AG09309 (cell line): ENCODE measurements at regions not wholly inside any gene's neighbourhood (a gene's known extent, or its start where the extent isn't known, plus 50 kb on each side); places are given as distances from the start of the nearest gene placed in this dataset.

Experiments
- DNase-seq: peaks from one replicate; pipeline ENCODE4 v3.0.0-alpha.2; 2010; ENCODE audit warnings: low read depth
- H3K4me3 ChIP-seq: 2 replicates; pipeline ENCODE4 v1.5.1; 2011; ENCODE audit warnings: mild to moderate bottlenecking, low read depth, low read length, moderate library complexity; ENCODE audit not compliant: control insufficient read depth
- TF ChIP-seq, protein P1 (sequence below): IDR thresholded peaks from 2 replicates; pipeline ENCODE4 v1.5.1; 2011; ENCODE audit warnings: mild to moderate bottlenecking, low read depth, low read length, inconsistent platforms; ENCODE audit not compliant: insufficient read depth, control insufficient read depth; ENCODE audit errors: missing control alignments

DNA sequence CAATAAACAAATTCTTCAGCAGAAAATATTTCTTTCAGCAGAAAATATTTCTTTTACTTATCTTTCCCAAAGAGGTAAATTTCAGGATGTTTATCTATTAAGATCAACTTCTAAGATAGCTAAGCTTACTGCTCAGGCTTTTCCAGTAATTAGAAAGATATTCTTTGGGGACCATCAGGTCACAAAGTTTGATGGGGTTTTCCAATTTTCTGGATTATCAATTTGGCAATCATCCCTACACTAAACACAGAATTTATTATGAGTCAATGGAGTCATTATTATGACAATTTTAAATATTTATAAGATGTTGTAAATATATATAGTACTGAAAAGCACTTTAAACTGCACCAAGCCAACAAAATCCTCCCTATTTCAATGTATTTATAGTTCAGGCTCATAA lies 137.6 kb downstream of the AKAP11 start:
- DNase-seq = no peak
- TF ChIP-seq, protein P1, sequence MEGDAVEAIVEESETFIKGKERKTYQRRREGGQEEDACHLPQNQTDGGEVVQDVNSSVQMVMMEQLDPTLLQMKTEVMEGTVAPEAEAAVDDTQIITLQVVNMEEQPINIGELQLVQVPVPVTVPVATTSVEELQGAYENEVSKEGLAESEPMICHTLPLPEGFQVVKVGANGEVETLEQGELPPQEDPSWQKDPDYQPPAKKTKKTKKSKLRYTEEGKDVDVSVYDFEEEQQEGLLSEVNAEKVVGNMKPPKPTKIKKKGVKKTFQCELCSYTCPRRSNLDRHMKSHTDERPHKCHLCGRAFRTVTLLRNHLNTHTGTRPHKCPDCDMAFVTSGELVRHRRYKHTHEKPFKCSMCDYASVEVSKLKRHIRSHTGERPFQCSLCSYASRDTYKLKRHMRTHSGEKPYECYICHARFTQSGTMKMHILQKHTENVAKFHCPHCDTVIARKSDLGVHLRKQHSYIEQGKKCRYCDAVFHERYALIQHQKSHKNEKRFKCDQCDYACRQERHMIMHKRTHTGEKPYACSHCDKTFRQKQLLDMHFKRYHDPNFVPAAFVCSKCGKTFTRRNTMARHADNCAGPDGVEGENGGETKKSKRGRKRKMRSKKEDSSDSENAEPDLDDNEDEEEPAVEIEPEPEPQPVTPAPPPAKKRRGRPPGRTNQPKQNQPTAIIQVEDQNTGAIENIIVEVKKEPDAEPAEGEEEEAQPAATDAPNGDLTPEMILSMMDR = no peak
- no peak overlapping the region for H3K4me3 ChIP-seq

DNA sequence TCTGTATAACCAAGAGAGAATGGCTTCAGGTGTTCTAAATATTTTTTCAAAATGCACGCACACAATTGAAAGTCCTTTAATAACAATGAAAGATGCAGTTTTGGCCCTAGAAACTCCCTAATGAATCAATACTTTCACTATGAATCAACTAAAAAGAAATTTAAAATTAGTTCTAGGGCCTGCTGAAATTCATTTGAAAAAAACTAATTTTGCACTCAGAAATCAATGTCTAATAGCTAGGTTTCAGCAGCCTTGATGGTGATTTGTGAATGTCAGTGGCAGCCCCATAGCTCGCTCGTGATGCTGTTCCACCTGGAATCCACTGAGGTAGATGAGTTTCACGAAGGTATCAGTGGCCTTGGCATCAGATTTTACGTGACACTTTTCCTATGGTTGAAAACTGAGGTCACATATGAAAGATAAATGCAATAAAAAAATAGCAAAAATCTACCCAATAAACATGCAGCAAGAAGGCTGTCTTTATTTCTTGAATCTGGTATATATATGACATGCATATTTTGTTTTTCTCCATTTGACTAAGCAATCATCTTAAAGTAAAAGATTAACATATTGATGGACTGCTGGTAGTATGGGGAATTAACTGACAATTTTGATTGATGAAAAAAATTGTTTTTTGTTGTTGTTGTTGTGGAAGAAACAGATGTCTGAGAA lies 141.0 kb downstream of the AKAP11 start:
- no peak for DNase-seq
- TF ChIP-seq, protein P1 = no peak
- no peak overlapping the region for H3K4me3 ChIP-seq

DNA sequence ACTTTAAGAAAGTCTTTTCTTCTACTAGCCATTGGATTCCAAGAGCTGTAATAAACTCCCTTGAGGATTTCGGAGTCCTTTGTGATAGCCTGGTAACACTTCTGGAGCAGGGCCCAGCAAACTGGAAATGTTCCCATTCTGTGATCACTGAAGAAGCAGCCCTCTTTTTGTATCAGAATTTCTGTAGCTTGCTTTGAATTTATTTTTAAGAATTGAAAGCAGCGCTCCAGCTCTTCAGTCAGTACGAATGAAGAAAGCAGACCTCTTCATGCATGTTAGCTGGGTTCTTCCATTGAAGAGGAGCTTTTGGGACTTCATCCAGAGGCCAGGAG lies 141.5 kb downstream of the AKAP11 start:
- TF ChIP-seq, protein P1 = no peak
- no peak for DNase-seq
- no peak overlapping the region for H3K4me3 ChIP-seq

DNA sequence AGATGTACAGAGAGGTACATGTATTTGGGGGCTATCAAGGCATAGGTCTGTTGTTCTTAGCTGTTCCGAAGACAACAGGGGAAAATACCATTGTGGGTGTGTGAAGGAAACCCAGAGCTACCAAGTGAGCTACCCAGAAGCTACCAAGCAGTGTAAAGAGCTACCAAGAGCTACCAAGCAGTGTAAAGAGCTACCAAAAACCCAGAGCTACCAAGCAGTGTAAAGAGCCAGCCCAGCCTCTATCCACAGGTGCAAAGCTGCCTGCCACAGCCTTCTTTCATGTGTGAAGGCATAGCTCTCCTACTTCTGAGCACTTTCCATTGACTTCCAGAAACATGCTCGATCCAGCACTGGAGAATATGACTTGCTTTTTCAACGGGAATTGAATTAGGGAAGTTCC lies 145.7 kb downstream of the AKAP11 start:
- TF ChIP-seq, protein P1 = no peak
- DNase-seq = no peak
- H3K4me3 ChIP-seq = no peak overlapping the region

DNA sequence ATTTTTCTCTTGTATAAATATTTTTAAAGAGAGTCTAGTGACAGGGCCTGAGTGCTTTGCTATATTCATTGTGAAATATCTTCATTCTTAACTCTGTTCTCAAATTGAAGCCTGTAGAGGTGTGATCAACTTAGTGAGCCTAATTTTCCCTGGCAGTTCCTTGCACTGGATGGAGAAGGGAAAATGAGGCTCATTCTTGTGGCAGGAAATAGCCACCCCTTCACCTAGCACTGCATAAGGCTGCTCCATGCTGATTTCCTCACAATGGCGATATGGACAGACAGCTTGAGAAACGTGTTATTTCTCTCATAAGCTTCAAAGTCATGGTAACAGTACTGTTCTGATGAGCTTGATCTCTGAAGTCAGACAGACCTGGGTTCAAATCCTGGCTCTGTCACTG lies 146.2 kb downstream of the AKAP11 start:
- no peak overlapping the region for H3K4me3 ChIP-seq
- TF ChIP-seq, protein P1 = no peak
- no peak for DNase-seq

DNA sequence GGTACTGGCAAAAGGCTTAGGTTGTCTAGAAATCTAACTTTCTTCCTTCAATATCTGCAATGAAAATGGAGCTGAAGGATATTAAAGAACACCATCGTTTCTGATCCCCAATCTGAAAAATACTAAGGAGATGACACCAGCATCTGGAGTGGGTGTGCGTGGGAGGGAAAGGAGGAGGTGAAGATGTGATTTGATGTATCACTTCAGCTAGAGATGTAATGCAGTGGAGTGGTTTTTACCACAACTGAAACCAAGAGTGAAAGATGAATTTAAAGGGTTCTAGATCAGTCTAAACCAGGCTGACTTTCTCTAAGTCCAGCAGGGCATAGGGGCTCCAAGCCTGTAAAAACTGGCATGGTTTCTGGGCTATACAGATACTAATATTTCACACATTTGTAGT lies 148.4 kb downstream of the AKAP11 start:
- TF ChIP-seq, protein P1 = no peak
- no peak overlapping the region for H3K4me3 ChIP-seq
- DNase-seq = no peak

DNA sequence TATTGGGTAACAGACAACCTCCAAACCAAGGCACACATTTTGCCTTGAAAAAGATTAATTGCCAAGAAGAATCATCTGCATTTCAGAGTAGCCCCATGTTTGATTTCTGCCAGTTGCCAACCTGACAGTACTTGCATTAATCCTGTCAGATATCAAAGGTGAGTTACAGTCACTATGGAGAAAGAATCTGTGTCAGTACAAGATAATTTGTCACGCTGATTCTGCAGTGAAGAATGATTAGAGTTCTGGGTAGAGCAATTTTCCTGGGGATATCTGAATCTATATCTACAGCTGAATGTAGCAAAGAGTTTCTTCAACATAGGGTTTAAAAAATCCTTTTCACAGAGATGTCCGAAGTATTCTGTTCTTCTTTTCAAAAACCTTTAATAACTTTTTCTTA lies 150.7 kb downstream of the AKAP11 start:
- TF ChIP-seq, protein P1 = no peak
- no peak overlapping the region for H3K4me3 ChIP-seq
- no peak for DNase-seq
